HG02970 (cell line): ENCODE measurements at regions not wholly inside any gene's neighbourhood (a gene's known extent, or its start where the extent isn't known, plus 50 kb on each side); places are given as distances from the start of the nearest gene placed in this dataset.

Experiments used
- ATAC-seq: cut with Tn5 transposase; IDR thresholded peaks from one replicate; pipeline ENCODE4 v1.9.1; 2021; ENCODE audit warnings: mild to moderate bottlenecking, moderate library complexity, moderate number of reproducible peaks; ENCODE audit not compliant: unreplicated experiment, low FRiP score

GRCh38 chr18:78364388-78364960 is 615.1 kb upstream of the SALL3 start:
- no peak for ATAC-seq

GRCh38 chr18:78367996-78368395 is 611.6 kb upstream of the SALL3 start:
- ATAC-seq, result no peak

GRCh38 chr18:78368726-78369125 is 610.9 kb upstream of the SALL3 start:
- no peak for ATAC-seq

- no peak for ATAC-seq
Measured at GRCh38 chr18:78376046-78376445, 603.6 kb upstream of the SALL3 start.

GRCh38 chr18:78378403-78378802 is 601.2 kb upstream of the SALL3 start:
- ATAC-seq, result no peak

- no peak for ATAC-seq
Measured at GRCh38 chr18:78378983-78379382, 600.6 kb upstream of the SALL3 start.

- ATAC-seq, result no peak
Measured at GRCh38 chr18:78390348-78390951, 589.2 kb upstream of the SALL3 start.

- ATAC-seq, result no peak
Measured at GRCh38 chr18:78390952-78391348, 588.7 kb upstream of the SALL3 start.

GRCh38 chr18:78393086-78393862 is 586.3 kb upstream of the SALL3 start:
- ATAC-seq, result no peak

- ATAC-seq, result no peak
Measured at GRCh38 chr18:78396077-78396476, 583.5 kb upstream of the SALL3 start.

- ATAC-seq, result no peak
Measured at GRCh38 chr18:78396756-78397155, 582.9 kb upstream of the SALL3 start.

GRCh38 chr18:78399992-78400503 is 579.6 kb upstream of the SALL3 start:
- no peak for ATAC-seq

GRCh38 chr18:78402440-78402839 is 577.2 kb upstream of the SALL3 start:
- no peak for ATAC-seq

GRCh38 chr18:78402966-78403365 is 576.7 kb upstream of the SALL3 start:
- no peak for ATAC-seq

- no peak for ATAC-seq
Measured at GRCh38 chr18:78403371-78403770, 576.2 kb upstream of the SALL3 start.

- ATAC-seq, result no peak
Measured at GRCh38 chr18:78405763-78406162, 573.9 kb upstream of the SALL3 start.

GRCh38 chr18:78406743-78407465 is 572.7 kb upstream of the SALL3 start:
- no peak for ATAC-seq

- ATAC-seq, result no peak
Measured at GRCh38 chr18:78407466-78407844, 572.2 kb upstream of the SALL3 start.

- no peak for ATAC-seq
Measured at GRCh38 chr18:78408623-78409022, 571.0 kb upstream of the SALL3 start.

- ATAC-seq, result no peak
Measured at GRCh38 chr18:78410094-78410786, 569.4 kb upstream of the SALL3 start.
